Loucy (cell line): ENCODE measurements at regions not wholly inside any gene's neighbourhood (a gene's known extent, or its start where the extent isn't known, plus 50 kb on each side); places are given as distances from the start of the nearest gene placed in this dataset.

Experiments
- H2AFZ ChIP-seq: fragments of 200-600 bp; sonication (generic); 2 replicates; pipeline ENCODE4 v1.6.0; 2016; ENCODE audit warnings: antibody characterized with exemption, mild to moderate bottlenecking, low read length, moderate library complexity
- H3F3A ChIP-seq: fragments of 200-600 bp; 2 replicates; pipeline ENCODE4 v1.6.0; 2016; ENCODE audit warnings: antibody characterized with exemption, low read depth, mild to moderate bottlenecking
- H3K27me3 ChIP-seq: fragments of 200-600 bp; sonication (generic); 2 replicates; pipeline ENCODE4 v1.6.1; 2014; ENCODE audit warnings: low read length, mild to moderate bottlenecking; ENCODE audit not compliant: insufficient read depth, poor library complexity, severe bottlenecking
- H3K36me3 ChIP-seq: fragments of 200-600 bp; sonication (generic); 2 replicates; pipeline ENCODE4 v1.6.1; 2016; ENCODE audit warnings: low read length; ENCODE audit not compliant: insufficient read depth
- H3K4me1 ChIP-seq: fragments of 200-600 bp; sonication (generic); 2 replicates; pipeline ENCODE4 v1.5.1; 2014; ENCODE audit warnings: low read length, mild to moderate bottlenecking; ENCODE audit not compliant: insufficient read depth, poor library complexity, severe bottlenecking
- H3K4me2 ChIP-seq: fragments of 200-600 bp; sonication (generic); 2 replicates; pipeline ENCODE4 v1.6.0; 2014; ENCODE audit warnings: antibody characterized with exemption, low read length, low read depth, mild to moderate bottlenecking; ENCODE audit not compliant: poor library complexity, severe bottlenecking
- H3K4me3 ChIP-seq: fragments of 200-600 bp; sonication (generic); 2 replicates; pipeline ENCODE4 v1.5.1; 2014; ENCODE audit warnings: low read length, mild to moderate bottlenecking, mixed read lengths; ENCODE audit not compliant: poor library complexity, severe bottlenecking
- H3K79me2 ChIP-seq: fragments of 200-600 bp; sonication (generic); 2 replicates; pipeline ENCODE4 v1.6.1; 2014; ENCODE audit warnings: low read length; ENCODE audit not compliant: insufficient read depth
- H3K9ac ChIP-seq: fragments of 200-600 bp; sonication (generic); 2 replicates; pipeline ENCODE4 v1.6.0; 2014; ENCODE audit warnings: mild to moderate bottlenecking, low read depth, low read length, moderate library complexity; ENCODE audit not compliant: poor library complexity, severe bottlenecking
- H3K9me2 ChIP-seq: fragments of 200-600 bp; sonication (generic); replicated peaks from 2 replicates; pipeline ENCODE4 v1.6.1; 2016; ENCODE audit warnings: low read depth, low read length, mixed read lengths
- H3K9me3 ChIP-seq: fragments of 200-600 bp; sonication (generic); 2 replicates; pipeline ENCODE4 v1.6.1; 2014; ENCODE audit warnings: mild to moderate bottlenecking, antibody characterized with exemption, low read length, low read depth; ENCODE audit not compliant: insufficient read depth
- H4K20me1 ChIP-seq: fragments of 200-600 bp; sonication (generic); 2 replicates; pipeline ENCODE4 v1.6.0; 2014; ENCODE audit warnings: antibody characterized with exemption, low read length, mild to moderate bottlenecking; ENCODE audit not compliant: insufficient read depth, poor library complexity, severe bottlenecking
- EZH2phosphoT487 ChIP-seq: fragments of 200-600 bp; IDR thresholded peaks from 2 replicates; pipeline ENCODE4 v1.6.1; 2018; ENCODE audit warnings: antibody characterized with exemption, mild to moderate bottlenecking, moderate library complexity, borderline replicate concordance
- TF ChIP-seq, protein P1 (sequence below): fragments of 200-600 bp; sonication (generic); conservative IDR thresholded peaks from 2 replicates; pipeline ENCODE4 v1.5.1; 2014; ENCODE audit warnings: mild to moderate bottlenecking, antibody characterized with exemption, low read length

DNA sequence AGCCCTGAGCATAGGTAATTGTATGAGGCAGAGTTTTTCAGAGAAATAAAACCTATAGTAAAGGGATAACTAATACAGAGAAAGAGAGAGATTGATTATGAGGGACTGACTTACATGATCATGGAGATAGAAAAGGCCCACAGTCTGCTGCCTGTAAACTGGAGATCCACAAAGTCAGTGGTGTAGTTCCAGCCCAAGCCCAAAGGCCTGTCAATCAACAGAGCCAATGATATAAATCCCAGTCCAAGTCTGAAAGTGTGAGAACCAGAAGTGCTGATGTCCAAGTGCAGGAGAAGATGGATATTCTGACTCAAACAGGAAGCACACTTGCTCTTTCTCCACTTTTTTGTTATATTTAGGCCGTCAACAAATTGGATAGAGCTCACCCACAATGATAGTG lies 340.1 kb upstream of the RGS18 start:
- peaks cover 5% of the 10 kb centered on the region; the same call in 1 of the 2 replicates for H3F3A ChIP-seq
- no peaks in the 10 kb centered on the region for H3K9me2 ChIP-seq
- H3K4me3 ChIP-seq = no peak overlapping the region
- H2AFZ ChIP-seq = no peak overlapping the region
- no peaks in the 10 kb centered on the region for H3K27me3 ChIP-seq
- H3K79me2 ChIP-seq = no peaks in the 10 kb centered on the region
- no peaks in the 10 kb centered on the region; the same call in 1 of the 2 replicates for H3K36me3 ChIP-seq
- peaks cover 4% of the 10 kb centered on the region; the same call in 1 of the 2 replicates for H3K9me3 ChIP-seq
- no peak for TF ChIP-seq EZH2phosphoT487
- TF ChIP-seq, protein P1, sequence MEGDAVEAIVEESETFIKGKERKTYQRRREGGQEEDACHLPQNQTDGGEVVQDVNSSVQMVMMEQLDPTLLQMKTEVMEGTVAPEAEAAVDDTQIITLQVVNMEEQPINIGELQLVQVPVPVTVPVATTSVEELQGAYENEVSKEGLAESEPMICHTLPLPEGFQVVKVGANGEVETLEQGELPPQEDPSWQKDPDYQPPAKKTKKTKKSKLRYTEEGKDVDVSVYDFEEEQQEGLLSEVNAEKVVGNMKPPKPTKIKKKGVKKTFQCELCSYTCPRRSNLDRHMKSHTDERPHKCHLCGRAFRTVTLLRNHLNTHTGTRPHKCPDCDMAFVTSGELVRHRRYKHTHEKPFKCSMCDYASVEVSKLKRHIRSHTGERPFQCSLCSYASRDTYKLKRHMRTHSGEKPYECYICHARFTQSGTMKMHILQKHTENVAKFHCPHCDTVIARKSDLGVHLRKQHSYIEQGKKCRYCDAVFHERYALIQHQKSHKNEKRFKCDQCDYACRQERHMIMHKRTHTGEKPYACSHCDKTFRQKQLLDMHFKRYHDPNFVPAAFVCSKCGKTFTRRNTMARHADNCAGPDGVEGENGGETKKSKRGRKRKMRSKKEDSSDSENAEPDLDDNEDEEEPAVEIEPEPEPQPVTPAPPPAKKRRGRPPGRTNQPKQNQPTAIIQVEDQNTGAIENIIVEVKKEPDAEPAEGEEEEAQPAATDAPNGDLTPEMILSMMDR = no peak
- no peaks in the 10 kb centered on the region for H4K20me1 ChIP-seq
- no peak overlapping the region for H3K9ac ChIP-seq
- peaks cover 14% of the 10 kb centered on the region for H3K4me1 ChIP-seq
- no peak overlapping the region for H3K4me2 ChIP-seq

GRCh38 chr1:191831572-191831971 lies 326.7 kb upstream of the RGS18 start:
- Histone ChIP-seq H3K4me1 (no peaks in the 10 kb centered on the region), H3K9ac (no peak overlapping the region), H3K4me3 (no peak overlapping the region), H4K20me1 (no peaks in the 10 kb centered on the region), H3K4me2 (no peak overlapping the region), H2AFZ (no peak overlapping the region), H3K79me2 (no peaks in the 10 kb centered on the region), H3K27me3 (no peaks in the 10 kb centered on the region), H3K9me3 (no peaks in the 10 kb centered on the region), H3F3A (no peaks in the 10 kb centered on the region), H3K9me2 (no peaks in the 10 kb centered on the region), H3K36me3 (no peaks in the 10 kb centered on the region)
- no peak for TF ChIP-seq EZH2phosphoT487
- TF ChIP-seq, protein P1 = peak; percentile 65

GRCh38 chr1:191839891-191840290 lies 318.4 kb upstream of the RGS18 start:
- TF ChIP-seq, protein P1 = no peak
- no peak for TF ChIP-seq EZH2phosphoT487
- Histone ChIP-seq H3K9me2 (no peaks in the 10 kb centered on the region), H3K79me2 (no peaks in the 10 kb centered on the region), H3K4me1 (peaks cover 8% of the 10 kb centered on the region), H3K27me3 (no peaks in the 10 kb centered on the region), H3K4me3 (no peak overlapping the region), H3K4me2 (no peak overlapping the region), H3K9ac (no peak overlapping the region), H3K9me3 (no peaks in the 10 kb centered on the region), H3F3A (no peaks in the 10 kb centered on the region), H2AFZ (peak overlapping the region; percentile 46; the same call in 1 of the 2 replicates), H4K20me1 (no peaks in the 10 kb centered on the region), H3K36me3 (no peaks in the 10 kb centered on the region)
